IPS DF 19.7 (cell line): ENCODE measurements at regions not wholly inside any gene's neighbourhood (a gene's known extent, or its start where the extent isn't known, plus 50 kb on each side); places are given as distances from the start of the nearest gene placed in this dataset.

Experiments
- DNase-seq: peaks from one replicate; pipeline ENCODE4 v3.0.0-alpha.2; 2013; ENCODE audit warnings: low read depth, low spot score

DNA sequence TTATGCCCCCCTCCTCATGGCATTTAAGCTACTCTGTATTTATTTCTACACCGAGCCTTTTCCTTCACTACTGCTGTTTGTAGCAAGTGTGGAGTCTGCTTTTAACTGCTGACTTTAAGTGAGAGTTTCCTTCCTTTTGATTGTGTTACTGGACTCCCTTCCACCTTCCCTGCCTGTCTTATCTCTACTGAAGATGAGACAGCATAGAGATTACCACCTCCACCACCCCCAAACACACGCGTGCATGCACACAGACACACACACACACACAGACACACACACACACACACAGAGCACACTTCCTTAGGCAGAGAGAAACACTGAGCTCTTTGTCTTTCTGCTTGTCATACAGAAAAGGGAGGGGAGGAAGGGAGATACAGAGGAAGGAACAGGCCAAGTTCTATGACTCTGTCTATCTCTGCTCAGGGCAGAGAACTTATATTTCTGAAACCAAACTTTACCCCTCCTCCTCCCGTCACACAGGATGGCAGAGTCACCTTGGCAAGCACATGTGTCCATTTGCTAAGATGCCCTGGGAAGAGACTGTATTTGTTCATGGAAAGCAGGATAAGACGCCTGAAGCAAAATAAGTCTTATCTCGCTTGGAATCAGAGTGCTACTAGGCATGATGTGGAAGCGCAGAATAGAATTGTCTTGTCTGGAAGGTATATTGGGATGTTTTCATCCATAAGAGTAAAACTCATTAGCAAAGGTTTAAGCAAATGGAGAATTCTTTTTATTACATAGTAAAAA is 81.8 kb upstream of the CAV2 start:
- DNase-seq = no peak

DNA sequence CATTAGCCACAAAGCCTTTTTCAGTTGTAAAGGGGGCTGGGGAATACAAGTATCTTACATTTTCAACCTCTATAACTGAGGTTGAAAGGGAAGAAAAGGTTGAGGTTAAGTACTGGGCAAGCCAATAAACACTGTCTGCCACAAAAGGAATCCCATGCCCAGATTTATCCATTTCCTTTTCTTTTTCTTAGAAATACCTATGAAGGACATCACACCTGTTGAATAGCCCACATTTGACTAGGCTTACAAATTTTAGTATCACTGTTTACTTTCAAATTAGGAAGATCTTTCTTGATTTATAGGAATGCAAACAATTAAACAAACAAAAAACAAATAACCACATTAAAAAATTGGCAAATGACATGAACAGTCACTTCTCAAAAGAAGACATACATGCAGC is 81.0 kb upstream of the CAV2 start:
- no peak for DNase-seq

DNA sequence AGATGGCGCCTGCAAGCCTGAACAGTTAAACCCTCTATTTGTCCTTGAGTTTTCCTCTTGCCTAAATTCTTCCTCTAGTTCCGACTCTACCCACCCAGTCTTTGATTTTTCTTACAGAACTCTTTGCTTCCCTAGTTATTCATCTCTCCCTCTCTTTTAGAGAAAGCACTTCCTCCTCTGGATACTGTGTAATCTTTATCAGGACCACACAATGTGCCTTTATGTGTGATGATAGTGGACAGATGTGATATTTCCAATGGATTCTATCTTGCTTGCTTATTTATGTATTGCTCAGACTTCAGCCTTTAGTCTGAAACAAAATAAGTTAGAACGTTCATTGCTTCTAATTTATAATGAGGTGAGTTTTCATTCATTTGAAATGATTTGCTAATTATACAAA is 79.5 kb upstream of the CAV2 start:
- DNase-seq = no peak

DNA sequence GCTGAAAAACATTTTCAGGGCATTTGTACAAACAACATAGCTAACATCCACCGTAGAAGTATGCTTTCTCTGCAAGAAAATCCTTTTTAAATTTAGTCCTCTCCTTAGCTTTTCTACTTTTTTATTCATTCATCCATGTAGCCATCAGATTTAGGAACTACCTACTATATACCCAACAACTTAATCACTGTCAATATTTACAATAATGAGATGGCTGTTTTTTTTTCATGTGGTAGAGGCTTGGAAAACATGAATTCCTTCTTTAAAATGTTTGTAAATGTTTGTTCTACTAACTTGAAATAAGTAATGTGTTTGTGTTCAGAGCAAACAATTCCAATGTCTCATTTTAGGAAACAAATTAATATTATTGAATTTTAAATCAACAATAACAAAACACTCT is 78.2 kb upstream of the CAV2 start:
- DNase-seq = no peak

DNA sequence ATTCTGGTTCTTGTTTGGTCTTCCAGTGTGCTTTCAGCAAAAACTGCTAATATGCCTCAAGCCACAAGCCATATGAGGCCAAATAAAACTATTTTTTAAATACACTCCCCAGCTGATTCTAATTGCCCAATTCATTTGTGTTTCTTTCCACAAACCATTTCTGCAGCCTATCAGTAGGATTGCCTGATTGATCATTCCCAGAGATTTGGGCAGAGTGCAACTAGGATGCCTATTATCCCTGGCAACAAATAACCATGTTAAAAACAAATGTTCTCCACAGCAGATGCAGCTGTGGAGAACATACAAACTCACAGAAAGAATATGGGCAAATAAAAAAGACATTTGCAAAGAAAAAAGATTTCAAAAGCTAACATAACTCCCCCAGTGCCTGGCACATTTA is 76.9 kb upstream of the CAV2 start:
- no peak for DNase-seq

DNA sequence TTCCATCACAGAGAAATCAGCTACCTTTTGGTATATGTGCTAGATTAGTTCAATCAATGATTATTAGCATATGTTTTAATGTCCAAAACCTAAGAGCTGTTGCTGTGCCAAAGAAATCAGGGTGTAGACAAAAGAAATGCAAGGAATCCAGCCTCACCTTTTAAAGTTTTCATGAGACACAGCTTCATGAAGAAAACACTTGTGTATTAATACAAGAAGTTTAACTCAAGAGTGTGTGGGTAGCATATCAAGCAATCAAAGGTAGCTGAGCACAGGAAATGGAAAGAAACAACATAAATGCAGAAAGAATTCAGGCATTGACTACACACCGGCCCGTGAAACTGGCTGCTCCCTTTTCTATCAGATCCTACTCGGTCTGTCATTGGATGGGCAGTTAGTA is 76.0 kb upstream of the CAV2 start:
- no peak for DNase-seq

DNA sequence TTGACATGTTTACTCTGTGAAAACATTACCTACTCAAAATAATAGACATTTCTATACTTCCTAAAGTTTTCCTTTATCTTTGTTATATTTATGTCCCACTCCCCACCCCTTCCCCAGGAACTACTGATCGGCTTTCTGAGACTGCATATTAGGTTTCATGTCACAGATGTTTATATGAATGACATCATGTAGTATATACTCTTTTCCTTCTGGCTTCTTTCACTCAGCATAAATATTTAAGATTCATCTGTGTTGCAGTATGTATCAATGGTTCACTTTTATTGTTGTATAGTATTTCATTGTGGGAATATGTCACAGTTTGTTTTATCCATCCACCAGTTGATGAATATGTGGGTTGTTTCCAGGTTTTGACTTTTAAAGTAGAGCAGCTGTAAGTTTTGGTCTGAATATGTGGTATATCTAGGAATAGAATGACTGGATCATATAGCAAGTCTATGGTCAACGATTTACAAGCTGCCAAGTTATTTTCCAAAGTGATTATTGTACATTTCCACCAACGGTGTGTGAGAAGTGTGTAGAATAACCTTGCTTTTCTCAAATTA is 73.8 kb upstream of the CAV2 start:
- no peak for DNase-seq

DNA sequence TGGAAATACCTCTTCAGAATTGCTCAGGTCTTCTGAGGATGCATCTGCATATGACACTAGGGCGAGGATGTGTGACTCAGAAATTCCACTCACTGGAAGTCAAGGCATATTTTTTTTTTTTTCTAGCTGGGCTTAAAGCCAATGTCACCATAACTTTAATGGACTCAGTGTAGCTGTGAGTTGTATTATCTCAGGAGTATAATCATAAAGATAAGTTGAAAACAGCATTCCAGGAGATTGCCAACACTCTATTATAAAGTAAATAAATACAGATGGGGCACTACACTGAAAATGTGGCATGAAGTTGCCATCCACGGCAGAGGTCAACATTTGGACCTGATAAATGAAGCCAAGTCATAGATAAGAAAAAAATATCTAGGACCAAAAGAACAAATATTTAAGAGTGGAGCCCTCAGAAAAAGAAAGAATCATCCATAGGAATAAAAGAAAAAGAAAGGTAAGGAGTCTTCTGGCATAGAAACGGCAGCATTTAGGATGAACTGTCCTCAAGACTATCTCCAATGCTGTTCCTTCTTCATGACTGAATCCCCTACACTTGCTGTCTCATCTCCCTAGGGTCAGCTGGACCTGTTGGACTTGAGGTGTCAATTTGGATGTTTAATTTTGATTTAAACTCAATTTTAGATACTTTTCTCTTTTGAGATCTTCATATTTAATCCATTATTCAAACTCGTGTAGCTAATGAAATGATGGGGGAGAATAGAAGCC is 72.9 kb upstream of the CAV2 start:
- DNase-seq = no peak

DNA sequence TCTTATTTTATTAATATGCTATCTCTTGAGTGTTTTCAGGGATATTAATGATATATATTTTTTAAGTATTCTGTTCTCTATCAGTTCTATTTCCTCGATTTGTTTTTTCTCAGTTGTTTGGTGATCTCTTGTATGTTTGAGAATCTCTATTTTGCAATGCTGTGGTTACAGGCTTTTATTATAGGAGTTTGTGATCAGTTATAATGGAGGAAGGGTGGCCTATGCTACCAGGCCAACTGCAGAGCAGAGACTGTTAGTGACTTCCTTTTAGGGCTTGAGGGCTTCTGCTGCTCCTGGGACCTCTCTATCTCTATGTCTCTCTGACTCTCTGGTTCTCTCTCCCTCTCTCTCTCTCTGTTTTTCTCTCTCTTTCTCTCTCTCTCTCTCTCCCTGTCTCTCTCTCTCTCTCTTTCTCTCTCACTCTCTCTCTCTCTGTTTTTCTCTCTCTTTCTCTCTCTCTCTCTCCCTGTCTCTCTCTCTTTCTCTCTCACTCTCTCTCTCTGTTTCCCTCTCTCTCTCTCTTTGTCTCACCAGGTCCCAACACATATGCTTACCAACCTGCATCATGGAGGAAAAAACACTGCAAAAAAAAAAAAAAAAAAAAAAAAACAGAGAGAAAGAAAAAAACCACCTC is 69.4 kb upstream of the CAV2 start:
- DNase-seq = no peak

DNA sequence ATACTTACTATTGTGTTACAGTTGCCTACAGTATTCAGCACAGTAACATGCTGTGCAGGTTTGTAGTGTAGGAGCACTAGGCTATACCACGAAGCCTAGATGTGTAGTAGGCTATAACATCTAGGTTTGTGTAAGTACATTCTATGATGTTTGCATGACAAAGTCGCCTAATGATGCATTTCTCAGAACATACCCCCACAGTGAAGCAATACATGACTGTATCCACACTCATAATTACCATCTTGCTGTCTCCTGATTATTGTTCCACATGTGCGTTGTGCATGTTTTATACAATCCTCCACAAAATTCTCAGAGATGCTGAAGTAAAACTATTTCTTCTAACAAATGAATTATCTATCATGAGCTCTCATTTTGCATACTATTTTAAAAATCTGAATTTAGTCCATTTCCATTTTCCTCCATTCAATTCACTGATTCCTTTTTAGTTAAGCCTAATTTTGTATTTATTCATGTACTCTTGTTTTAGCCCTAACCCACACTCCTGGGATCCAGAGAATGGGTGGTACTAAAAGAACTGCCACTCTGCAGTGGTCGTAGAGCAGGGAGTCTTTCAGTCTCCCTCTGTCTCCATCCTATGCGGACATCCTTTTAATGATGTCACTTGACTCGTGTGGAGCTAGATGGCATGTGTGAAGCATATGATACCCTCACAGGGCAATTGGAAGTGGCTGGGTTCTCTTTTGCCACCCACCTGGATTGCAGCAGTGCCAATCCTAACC is 67.6 kb upstream of the CAV2 start:
- DNase-seq = no peak

DNA sequence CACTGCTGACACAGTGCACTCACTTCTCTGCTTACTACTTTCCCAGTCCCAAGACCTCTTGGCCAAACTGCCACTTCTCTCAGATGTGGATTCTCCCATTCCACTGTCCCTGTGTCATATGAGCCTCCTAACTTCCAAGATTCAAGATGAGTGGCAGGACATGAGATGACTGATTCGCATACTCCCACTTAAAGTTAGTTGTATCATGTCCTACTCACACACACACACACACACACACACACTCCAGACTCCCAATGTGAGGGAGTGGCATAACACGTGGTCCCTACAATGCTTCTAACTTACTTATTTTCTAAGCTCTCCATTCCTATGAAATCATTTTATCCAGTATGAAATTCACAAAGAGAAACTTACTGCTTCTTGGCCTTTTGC is 67.0 kb upstream of the CAV2 start:
- DNase-seq = no peak

DNA sequence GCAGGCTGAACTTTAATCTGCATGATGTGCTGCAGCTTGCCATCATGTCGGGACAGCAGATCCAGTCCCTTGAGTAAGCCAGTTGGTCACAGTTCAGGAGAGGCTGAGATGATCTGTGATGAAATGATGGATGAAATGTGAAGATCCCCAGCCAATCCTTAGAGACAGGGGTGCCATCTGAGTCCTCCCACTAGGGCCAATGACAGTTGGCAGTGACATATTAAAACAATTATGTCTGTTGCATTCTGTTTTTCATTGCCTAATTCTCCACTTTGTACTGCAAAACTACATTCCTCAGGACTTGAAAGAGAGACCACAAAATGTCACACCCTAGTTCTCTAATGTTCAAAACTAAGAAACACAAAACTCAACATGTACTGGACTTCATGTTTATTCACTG is 66.3 kb upstream of the CAV2 start:
- DNase-seq = no peak

DNA sequence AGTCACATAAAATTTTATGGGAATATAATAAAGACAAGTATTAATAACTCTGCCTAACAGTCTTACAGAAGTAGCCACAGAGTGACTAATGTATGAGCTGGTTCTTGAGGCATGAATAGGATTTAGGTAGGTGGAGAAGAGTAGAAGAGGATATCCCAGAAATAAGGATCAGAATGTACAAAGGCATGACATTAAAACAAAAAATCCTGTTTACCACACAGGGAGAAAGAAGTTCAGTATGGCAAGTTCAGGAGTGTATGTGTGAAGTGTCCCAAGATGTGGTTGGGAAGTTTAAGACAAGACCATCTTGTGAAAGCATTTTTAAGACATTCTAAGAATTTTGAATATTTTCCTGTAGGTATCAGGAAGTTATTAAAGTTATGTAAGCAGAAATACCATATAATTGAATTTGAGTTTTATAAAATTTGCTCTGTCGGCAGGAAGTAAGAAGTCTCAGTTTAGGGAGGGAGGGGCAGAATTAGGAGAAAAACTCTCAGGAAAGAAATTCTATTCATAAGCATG is 64.7 kb upstream of the CAV2 start:
- DNase-seq = no peak

DNA sequence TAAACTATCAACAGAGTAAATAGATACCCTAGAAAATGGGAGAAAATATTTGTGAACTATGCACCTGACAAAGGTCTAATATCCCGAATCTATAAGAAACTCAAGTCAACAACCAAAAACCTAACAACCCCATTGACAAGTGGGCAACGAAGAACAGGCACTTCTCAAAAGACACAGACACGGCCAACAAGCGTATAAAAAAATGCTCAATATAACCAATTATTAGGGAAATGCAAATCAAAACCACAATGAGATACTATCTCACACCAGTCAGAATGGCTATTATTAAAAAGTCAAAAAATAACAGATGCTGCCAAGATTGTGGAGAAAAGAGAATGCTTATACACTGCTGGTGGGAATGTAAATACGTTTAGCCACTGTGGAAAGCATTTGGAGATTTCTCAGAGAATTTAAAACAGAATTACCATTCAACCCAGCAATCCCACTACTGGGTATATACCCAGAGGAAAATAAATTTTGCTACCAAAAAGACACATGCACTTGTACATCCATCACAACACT is 63.2 kb upstream of the CAV2 start:
- DNase-seq = no peak

DNA sequence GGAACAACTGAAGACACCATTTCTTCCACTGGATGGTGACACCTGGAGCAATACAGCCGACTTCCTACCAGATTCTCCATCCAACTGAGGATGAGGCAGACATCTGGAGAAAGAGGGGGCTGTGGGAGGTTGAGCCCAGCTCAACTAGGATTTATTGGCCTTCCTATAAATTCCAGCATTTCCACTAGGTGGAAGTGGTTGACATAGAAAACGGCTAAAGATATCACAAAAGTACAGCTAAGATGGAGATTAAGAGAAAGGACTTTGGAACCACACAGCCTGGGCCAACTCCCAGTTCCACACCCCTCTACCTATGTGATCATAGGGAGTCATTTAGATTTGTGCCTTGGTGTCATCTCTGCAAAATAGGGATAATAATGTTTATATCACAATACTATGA is 61.3 kb upstream of the CAV2 start:
- DNase-seq = no peak

DNA sequence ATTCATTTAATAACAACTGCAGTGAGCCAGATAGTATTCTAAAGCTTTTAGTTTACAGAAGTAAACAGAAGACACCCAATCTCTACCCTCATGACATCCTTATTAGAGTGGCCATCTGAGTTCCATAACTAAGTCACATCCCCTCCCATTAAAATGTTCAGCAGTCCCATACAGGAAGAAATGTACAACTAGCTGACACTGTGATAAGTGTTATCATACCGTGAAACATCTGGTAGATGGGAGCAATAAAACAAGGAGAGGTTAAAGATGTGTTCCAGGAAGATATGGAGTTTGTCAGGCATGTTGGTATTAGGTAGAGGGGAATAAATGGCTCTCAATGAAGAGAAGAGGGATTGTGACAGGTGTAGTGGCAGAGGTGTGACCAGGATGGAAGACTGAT is 60.5 kb upstream of the CAV2 start:
- no peak for DNase-seq

DNA sequence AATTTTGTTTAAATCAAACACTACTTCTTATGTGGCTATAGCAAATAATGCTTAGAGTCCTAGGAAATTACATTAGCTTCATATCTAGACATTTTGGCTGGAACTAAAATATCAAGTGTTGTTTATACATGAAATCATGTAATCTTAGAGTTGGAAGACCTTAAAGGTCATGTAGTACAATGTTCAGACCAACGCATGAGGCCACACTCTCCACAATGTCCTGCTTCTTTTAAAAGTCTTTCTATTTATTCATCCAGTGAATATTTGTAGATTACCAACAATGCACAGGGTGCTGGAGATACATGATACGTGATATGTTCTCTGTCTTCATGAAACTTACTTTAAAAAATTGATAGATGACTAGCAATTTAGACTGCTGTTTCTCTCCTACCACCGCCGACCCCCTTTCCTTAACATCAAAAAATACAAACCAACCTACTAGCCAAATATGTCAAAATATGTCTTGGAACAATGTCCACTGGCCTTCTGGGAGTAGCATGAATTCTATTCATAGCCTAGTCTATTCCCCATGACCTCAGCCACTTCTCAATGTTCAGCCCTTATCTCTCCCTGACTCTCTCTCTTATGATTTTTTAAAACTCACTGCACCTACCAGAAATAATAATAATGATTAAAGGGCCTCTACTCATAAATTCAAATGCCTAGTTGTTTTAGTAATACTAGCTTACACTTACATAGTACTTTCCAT is 59.5 kb upstream of the CAV2 start:
- no peak for DNase-seq

DNA sequence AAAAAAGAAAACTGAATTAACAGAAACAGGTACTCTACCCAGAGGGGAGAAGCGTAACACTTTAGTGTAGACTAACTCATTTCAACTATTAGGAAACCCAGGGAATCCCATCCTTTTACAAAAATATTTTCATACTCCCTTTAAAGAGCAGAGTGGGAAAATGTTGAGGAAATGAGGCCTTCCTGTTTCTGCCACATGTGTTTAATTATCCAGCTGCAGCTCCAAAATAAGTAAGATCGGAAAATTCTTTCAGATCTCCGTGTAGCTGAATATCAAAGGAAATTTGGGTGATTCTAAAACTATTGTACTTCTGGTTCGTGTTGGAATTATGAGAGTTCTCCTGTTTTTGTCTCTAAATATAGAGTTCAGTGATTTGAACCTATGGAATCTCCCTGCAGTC is 58.0 kb upstream of the CAV2 start:
- no peak for DNase-seq

DNA sequence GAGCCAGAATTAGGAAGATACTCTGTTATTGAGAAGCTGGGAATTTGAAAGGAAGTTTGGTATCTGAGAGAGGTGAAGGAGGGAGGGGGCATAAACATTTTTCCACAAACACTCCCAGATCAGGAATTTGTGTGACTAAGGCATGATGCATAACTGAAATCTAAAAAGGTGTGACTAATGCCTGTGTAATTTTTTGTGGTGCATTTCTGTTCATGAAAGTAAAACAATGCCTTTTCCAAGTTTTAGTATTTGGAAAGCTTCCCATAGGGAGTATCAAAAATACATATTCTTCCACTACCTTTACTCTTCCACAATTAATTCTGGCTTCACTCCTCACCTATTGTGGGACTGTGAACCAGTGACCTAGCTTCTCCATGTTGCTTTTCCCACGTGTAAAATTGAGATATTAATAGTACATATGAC is 56.4 kb upstream of the CAV2 start:
- DNase-seq = no peak

DNA sequence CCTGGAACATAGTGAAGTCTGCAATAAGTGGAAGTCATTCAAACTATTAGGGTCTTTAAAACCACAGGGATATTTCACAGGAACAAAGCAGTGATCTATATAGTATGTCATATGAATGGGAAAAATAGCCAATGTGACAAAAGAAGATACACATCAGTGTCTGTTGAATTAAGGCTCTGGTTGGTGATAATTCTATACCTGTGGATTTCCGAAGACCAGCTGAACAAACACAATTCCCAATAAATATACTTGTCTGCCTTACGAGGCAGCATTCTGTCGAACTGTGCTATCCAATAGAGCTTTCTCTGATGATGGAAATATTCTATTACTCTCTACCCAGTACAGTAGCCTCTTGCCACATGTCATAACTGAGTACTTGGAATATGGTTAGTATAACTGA is 55.9 kb upstream of the CAV2 start:
- no peak for DNase-seq
